K562 (cell line): ENCODE measurements at regions not wholly inside any gene's neighbourhood (a gene's known extent, or its start where the extent isn't known, plus 50 kb on each side); places are given as distances from the start of the nearest gene placed in this dataset.

Experiments used
- ATAC-seq: fragments of 200-7000 bp; cut with Tn5 transposase; 3 replicates; pipeline ENCODE4 v1.9.1; 2020; ENCODE audit warnings: moderate library complexity
- BruUV-seq: library from RNA; stranded (reverse); fragments of 400-500 nt; replicated peaks from 2 replicates; lab custom pipeline; 2021; lab: Mats Ljungman, UMichigan
- CTCF ChIA-PET: fragments of 300-600 bp; formaldehyde crosslinking; extraction: SDS; loops from one replicate; lab custom pipeline; 2021; ENCODE audit warnings: low intra/inter-chr PET ratio; lab: Yijun Ruan, JAX
- POLR2A ChIA-PET: fragments of 300-600, 350-650 bp; sonication (Branson Sonifier 250); formaldehyde crosslinking; extraction: SDS; loops from one replicate; lab custom pipeline; 2021; ENCODE audit warnings: antibody characterized with exemption, inconsistent platforms; lab: Yijun Ruan, JAX
- DNase-seq, 4 experiments: peaks; one replicate each; pipeline versions ENCODE4 v3.0.0 to v3.0.0-alpha.2; 2011 to 2018; ENCODE audit warnings: low spot score in 3 of 4, mixed read lengths in 3 of 4; ENCODE audit errors: extremely low read depth in 1 of 4
- FAIRE-seq: peaks from 2 replicates; lab custom pipeline; 2011; peaks lifted over from hg19 to GRCh38; lab: Jason Lieb, UNC
- H2AFZ ChIP-seq: 2 replicates; pipeline ENCODE4 v1.6.0; 2011; ENCODE audit warnings: low read depth, low read length, control low read depth, inconsistent platforms
- H3K27ac ChIP-seq: fragments of 200-600 bp; 3 replicates; pipeline ENCODE4 v1.8.0; 2011; ENCODE audit warnings: low read depth, mild to moderate bottlenecking, control low read depth, inconsistent platforms, low read length, moderate library complexity, mixed read lengths; ENCODE audit errors: extremely low read depth
- H3K27me3 ChIP-seq, 2 experiments: fragments of 300-600 bp in 1 of 2; 2 replicates in 1 of 2; 3 replicates in 1 of 2; pipeline versions ENCODE4 v1.6.0 to v1.8.0; 2011; ENCODE audit warnings: inconsistent platforms in 2 of 2, low read length in 2 of 2, mild to moderate bottlenecking in 1 of 2, mixed read lengths in 1 of 2, moderate library complexity in 1 of 2; ENCODE audit not compliant: control insufficient read depth in 2 of 2, insufficient read depth in 2 of 2
- H3K36me3 ChIP-seq: fragments of 300-600 bp; 3 replicates; pipeline ENCODE4 v1.8.0; 2011; ENCODE audit warnings: mild to moderate bottlenecking, low read length, inconsistent platforms; ENCODE audit not compliant: control insufficient read depth, insufficient read depth
- H3K4me1 ChIP-seq, 2 experiments: fragments of 200-600 bp in 1 of 2; replicated peaks in 1 of 2; 2 replicates in 1 of 2; 3 replicates in 1 of 2; pipeline versions ENCODE4 v1.5.1 to v1.8.0; 2011; ENCODE audit warnings: inconsistent platforms in 2 of 2, low read length in 2 of 2, mild to moderate bottlenecking in 1 of 2, mixed read lengths in 1 of 2, moderate library complexity in 1 of 2; ENCODE audit not compliant: control insufficient read depth in 2 of 2, insufficient read depth in 2 of 2
- H3K4me2 ChIP-seq: 2 replicates; pipeline ENCODE4 v1.6.1; 2011; ENCODE audit warnings: low read length, control low read depth, inconsistent platforms, mixed read lengths; ENCODE audit not compliant: insufficient read depth
- H3K4me3 ChIP-seq: fragments of 200-600 bp; sonication (generic), shearing (Covaris generic); 2 replicates; pipeline ENCODE4 v1.5.1; 2016; ENCODE audit warnings: control low read depth, inconsistent platforms
- H3K79me2 ChIP-seq: fragments of 200-600 bp; 3 replicates; pipeline ENCODE4 v1.8.0; 2011; ENCODE audit warnings: low read length, inconsistent platforms; ENCODE audit not compliant: control insufficient read depth, insufficient read depth
- H3K9ac ChIP-seq, 2 experiments: 2 replicates each; pipeline versions ENCODE4 v1.6.0 to v1.6.1; 2011; ENCODE audit warnings: low read depth in 2 of 2, low read length in 2 of 2, control low read depth in 1 of 2, inconsistent platforms in 1 of 2, mild to moderate bottlenecking in 1 of 2, mixed read lengths in 1 of 2; ENCODE audit not compliant: insufficient read depth in 1 of 2
- H3K9me1 ChIP-seq: one replicate; pipeline ENCODE4 v1.6.0; 2011; ENCODE audit warnings: inconsistent platforms, mild to moderate bottlenecking, low read length, moderate library complexity; ENCODE audit not compliant: control insufficient read depth, insufficient read depth
- H3K9me3 ChIP-seq: replicated peaks from 2 replicates; pipeline ENCODE4 v1.5.1; 2011; ENCODE audit warnings: low read depth, low read length, inconsistent platforms; ENCODE audit not compliant: control insufficient read depth, insufficient read depth
- H4K20me1 ChIP-seq: replicated peaks from 2 replicates; pipeline ENCODE4 v1.6.1; 2011; ENCODE audit warnings: low read length, inconsistent platforms, mixed read lengths; ENCODE audit not compliant: control insufficient read depth, insufficient read depth
- ATF7 ChIP-seq: fragments of 450-650 bp; IDR thresholded peaks from 2 replicates; pipeline ENCODE4 v1.7.1; 2014; ENCODE audit warnings: mild to moderate bottlenecking, moderate library complexity
- BACH1 ChIP-seq: fragments of 200-800 bp; sonication (Bioruptor generic); IDR thresholded peaks from 2 replicates; pipeline ENCODE4 v1.6.1; 2016; ENCODE audit warnings: missing genetic modification characterization, missing compliant biosample characterization
- FOSL1 ChIP-seq: fragments of 200-800 bp; sonication (Bioruptor generic); conservative IDR thresholded peaks from 2 replicates; pipeline ENCODE4 v1.6.1; 2016; ENCODE audit warnings: missing genetic modification characterization, missing compliant biosample characterization
- HOMEZ ChIP-seq: fragments of 250-450 bp; sonication (Bioruptor Pico); IDR thresholded peaks from 2 replicates; pipeline ENCODE4 v1.4.0; 2020; ENCODE audit warnings: mild to moderate bottlenecking, moderate library complexity
- NFRKB ChIP-seq: fragments of 450-650 bp; IDR thresholded peaks from 2 replicates; pipeline ENCODE4 v1.6.1; 2016; ENCODE audit warnings: low read depth
- PATZ1 ChIP-seq: fragments of 250-450 bp; sonication (Bioruptor Pico); IDR thresholded peaks from 2 replicates; pipeline ENCODE4 v1.5.0; 2020; ENCODE audit warnings: mild to moderate bottlenecking, borderline replicate concordance
- ZNF263 ChIP-seq: sonication (generic); formaldehyde crosslinking; IDR thresholded peaks from 2 replicates; pipeline ENCODE4 v1.8.0; 2022; ENCODE audit warnings: mild to moderate bottlenecking, missing genetic modification reagents, borderline replicate concordance
- ZNF511 ChIP-seq: sonication (generic); formaldehyde crosslinking; IDR thresholded peaks from 2 replicates; pipeline ENCODE4 v1.8.0; 2022; ENCODE audit warnings: mild to moderate bottlenecking, missing genetic modification reagents
- ZNF780A ChIP-seq: fragments of 250-450 bp; sonication (Bioruptor Pico); IDR thresholded peaks from 2 replicates; pipeline ENCODE4 v1.5.0; 2021; ENCODE audit warnings: mild to moderate bottlenecking
- WGBS: fragments of 100-300 bp; shearing (Covaris generic); methylation state at CpG from one replicate; pipeline ENCODE4 v1.1.6; 2016; ENCODE audit warnings: low coverage, mixed read lengths; ENCODE audit not compliant: insufficient coverage; ENCODE audit errors: missing lambda C conversion rate; 5-methylcytosine and 5-hydroxymethylcytosine counted together
- in situ Hi-C: fragments of 300-500 bp; cut with MboI; formaldehyde crosslinking; loops from 4 replicates; pipeline ENCODE4 v1.15.0; 2018; ENCODE audit warnings: inconsistent platforms, mixed read lengths
- intact Hi-C: fragments of 100-400 bp; cut with micrococcal nuclease; formaldehyde crosslinking; loops from 2 replicates; pipeline ENCODE4 v1.14.2; 2022
- TF ChIP-seq, protein P1 (sequence below): fragments of 200-800 bp; sonication (Bioruptor generic); IDR thresholded peaks from 2 replicates; pipeline ENCODE4 v1.6.1; 2017; ENCODE audit warnings: missing genetic modification characterization, missing compliant biosample characterization

DNA sequence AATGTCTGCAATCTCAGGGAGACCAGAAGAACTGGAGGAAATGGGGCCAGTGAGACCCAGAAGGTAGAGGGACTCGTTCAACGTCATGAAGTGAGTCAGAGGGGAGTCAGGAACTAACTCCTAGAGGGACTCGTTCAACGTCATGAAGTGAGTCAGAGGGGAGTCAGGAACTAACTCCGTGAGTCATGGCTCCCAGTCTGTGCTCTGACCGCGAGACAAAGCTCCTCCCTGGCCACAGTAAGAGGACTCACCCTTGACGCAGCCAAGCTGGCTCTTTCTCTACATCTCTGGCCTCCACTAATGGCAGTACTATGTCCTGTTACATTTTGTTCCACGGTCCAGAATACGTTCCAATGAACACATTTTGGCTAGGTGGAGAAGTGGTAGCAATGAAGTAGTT lies 902.5 kb downstream of the KCNJ2 start:
- no peaks in the 10 kb centered on the region for H3K36me3 ChIP-seq
- no peaks in the 10 kb centered on the region for H3K79me2 ChIP-seq
- in situ Hi-C loops = no loop called here
- no peak for TF ChIP-seq NFRKB
- TF ChIP-seq FOSL1 (tag) = peak; percentile 79
- TF ChIP-seq, all 486 proteins: peak for 1
- Histone ChIP-seq H3K9ac (no peak overlapping the region), H3K4me1 (no peaks in the 10 kb centered on the region), H3K9me1 (no peaks in the 10 kb centered on the region), H3K27me3 (no peaks in the 10 kb centered on the region), H4K20me1 (no peaks in the 10 kb centered on the region), H3K9me3 (no peaks in the 10 kb centered on the region), H2AFZ (no peak overlapping the region), H3K4me2 (no peak overlapping the region), H3K4me3 (no peak overlapping the region), H3K27ac (no peak overlapping the region)
- ChIA-PET CTCF (no interaction called here), POLR2A (no interaction called here)
- WGBS = 0% methylated on average over 10 of the region's 10 CpGs
- BruUV-seq = no TSS peak
- FAIRE-seq = no peak
- ATAC-seq = no peak
- intact Hi-C loops = no loop called here
- no peak for DNase-seq

DNA sequence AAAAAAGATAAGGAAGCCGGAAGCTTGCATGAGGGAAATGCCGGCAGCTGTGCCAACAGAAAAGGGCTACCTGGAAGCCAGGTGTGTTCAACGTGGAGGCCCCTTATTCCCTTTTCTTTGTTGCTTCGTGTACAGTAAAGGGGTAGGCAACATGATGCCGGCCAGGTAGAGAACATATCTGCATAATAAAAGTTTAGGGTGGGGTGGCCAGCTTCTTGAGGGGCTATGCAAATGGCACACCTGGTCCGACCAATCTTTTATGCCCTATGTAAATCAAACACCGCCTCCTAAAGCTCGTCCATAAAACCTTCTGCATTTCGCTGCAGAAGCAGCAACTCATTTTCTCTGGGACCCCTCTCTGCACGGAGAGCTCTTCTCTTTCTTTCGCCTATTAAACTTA lies 911.6 kb downstream of the KCNJ2 start:
- no peaks in the 10 kb centered on the region for H3K27me3 ChIP-seq
- no peaks in the 10 kb centered on the region for H4K20me1 ChIP-seq
- H3K4me1 ChIP-seq = no peaks in the 10 kb centered on the region
- intact Hi-C loops (no loop called here), in situ Hi-C loops (no loop called here)
- POLR2A ChIA-PET = no interaction called here
- no peak overlapping the region for H3K9ac ChIP-seq
- ATAC-seq = no peak
- H3K9me1 ChIP-seq = no peaks in the 10 kb centered on the region
- H3K4me2 ChIP-seq = no peak overlapping the region
- H3K27ac ChIP-seq = no peak overlapping the region
- FAIRE-seq = no peak
- no peak overlapping the region for H3K4me3 ChIP-seq
- CTCF ChIA-PET = no interaction called here
- H3K9me3 ChIP-seq = no peaks in the 10 kb centered on the region
- no peaks in the 10 kb centered on the region for H3K36me3 ChIP-seq
- WGBS = 1% methylated on average over 11 of the region's 11 CpGs
- TF ChIP-seq HOMEZ (CRISPR knock-in tag) (no peak), PATZ1 (no peak), ZNF511 (CRISPR knock-in tag) (no peak), ZNF263 (CRISPR knock-in tag) (no peak), ZNF780A (CRISPR knock-in tag) (no peak), BACH1 (tag) (no peak), ATF7 (no peak)
- TF ChIP-seq, protein P1, sequence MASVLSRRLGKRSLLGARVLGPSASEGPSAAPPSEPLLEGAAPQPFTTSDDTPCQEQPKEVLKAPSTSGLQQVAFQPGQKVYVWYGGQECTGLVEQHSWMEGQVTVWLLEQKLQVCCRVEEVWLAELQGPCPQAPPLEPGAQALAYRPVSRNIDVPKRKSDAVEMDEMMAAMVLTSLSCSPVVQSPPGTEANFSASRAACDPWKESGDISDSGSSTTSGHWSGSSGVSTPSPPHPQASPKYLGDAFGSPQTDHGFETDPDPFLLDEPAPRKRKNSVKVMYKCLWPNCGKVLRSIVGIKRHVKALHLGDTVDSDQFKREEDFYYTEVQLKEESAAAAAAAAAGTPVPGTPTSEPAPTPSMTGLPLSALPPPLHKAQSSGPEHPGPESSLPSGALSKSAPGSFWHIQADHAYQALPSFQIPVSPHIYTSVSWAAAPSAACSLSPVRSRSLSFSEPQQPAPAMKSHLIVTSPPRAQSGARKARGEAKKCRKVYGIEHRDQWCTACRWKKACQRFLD (CRISPR knock-in tag) = no peak
- no TSS peak for BruUV-seq
- H2AFZ ChIP-seq = no peak overlapping the region
- H3K79me2 ChIP-seq = no peaks in the 10 kb centered on the region
- no peak for DNase-seq
